HG03521 (cell line): ENCODE measurements at regions not wholly inside any gene's neighbourhood (a gene's known extent, or its start where the extent isn't known, plus 50 kb on each side); places are given as distances from the start of the nearest gene placed in this dataset.

Experiments used
- ATAC-seq: cut with Tn5 transposase; IDR thresholded peaks from one replicate; pipeline ENCODE4 v1.9.1; 2021; ENCODE audit warnings: mild to moderate bottlenecking, moderate library complexity; ENCODE audit not compliant: unreplicated experiment

DNA sequence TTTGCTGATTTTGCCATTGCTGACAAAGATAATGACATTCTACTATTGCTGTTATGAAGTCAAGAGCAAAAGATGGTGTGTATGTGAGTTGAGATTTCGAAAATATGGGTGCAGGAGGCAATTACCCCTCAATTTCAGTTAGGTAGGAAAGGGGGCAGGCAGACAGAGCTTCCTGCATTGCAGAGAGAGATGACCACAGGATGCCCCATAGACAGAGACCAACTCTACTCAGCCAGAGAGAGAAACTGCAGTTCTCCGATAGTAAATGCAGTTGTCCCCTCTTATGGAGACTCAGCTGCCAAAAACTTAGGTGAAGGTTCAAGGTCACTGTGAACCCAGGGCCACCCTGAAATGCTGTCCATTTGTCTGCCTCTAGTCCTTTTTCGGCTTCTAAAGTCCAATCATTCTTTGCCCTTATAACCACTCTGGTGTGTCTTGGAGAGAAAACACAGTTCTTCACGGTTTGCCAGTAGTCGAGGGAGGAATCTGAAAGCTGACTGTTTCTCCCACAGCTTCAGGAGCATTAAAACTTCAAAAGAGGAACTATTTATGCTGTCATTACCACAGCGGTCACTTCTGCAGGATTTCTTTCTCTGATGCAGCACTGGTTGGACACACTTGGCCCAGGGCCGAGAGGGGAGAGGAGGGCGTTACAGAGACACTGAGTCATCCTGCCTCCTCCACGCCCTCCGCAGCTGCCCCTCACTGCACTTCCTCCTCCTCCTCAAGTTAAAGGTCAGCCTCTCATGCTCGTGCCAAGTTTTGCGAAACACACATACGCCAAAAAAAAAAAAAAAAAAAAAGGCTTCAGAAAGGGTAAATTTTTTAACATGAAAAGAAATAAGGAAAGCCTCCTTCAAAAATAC is 264.3 kb downstream of the FOXO1 start:
- peak; percentile 92 for ATAC-seq

DNA sequence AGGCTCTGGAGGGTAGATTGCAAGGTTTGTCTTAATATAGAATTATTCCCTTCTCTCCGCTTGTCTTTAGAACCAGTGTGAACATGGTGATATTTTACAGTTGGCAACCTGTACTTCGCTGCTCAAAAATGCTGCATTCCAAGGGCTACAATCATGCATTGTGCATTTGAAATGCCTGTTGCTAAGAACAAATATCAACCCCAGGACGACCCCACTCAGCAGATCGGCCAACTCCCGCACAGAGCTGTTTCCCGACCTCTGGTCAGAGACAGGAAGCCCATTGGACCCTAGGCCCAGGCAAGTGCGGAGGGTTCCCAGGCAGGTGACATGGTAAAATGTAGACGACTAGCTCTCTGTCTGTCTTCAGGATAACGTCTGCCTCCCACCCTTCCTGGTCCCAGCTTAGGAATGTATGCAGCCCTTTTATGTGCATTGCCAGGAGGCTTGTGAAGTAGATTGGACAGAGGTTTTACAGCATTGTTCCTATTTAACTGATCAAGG is 263.5 kb downstream of the FOXO1 start:
- ATAC-seq = no peak

DNA sequence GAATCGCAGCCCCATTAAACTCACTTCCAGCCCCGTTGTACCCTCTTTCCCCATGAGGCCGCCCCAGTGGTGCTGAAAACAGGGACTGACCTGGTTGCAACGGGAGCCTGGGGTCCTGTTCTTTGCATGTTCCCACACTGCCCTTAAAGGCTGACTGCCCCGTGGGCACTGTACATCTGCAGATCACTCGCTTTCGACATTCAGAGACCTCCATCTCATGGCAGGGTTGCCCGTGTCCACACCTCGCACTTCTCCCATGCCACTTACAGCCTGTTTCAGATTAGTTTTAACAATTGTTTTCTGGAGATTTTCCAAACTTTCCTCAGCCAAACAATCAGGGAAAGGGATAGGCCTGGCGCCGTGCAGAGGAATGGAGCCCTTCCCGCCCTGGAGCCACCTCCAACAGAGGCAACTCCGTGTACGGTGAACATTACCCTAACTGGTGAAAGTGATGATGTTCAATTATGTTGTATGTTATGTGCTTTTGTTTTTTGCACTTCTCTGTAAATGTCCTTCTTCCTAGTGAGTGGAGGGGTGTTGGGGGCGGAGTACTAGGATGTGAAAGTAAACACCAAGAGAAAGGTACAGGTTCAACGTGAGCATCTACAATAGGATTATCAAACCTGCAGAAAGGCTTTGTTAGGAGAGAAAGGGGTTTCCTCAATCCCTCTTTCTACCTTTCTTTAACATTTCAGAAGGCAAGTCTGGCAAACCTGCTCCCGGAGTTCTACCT is 262.8 kb downstream of the FOXO1 start:
- no peak for ATAC-seq

DNA sequence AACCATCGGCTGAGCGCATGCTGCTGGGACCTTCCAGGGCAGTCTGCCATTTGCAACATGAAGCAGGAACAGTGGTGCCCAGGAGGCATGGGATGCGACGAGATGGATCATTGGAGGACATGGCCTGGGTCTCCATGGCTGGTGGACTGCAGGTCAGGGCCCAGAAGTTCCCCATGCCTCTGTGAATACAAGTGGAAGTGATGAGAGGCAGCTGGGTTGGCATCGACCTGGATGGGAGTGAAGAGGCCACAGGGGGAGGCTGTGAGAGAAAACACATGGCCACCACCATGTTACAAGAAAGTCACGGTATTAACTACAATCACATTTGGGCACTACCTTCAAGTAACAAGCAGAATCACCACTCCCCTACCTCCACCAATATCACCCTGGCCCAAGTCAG is 262.0 kb downstream of the FOXO1 start:
- ATAC-seq = no peak

DNA sequence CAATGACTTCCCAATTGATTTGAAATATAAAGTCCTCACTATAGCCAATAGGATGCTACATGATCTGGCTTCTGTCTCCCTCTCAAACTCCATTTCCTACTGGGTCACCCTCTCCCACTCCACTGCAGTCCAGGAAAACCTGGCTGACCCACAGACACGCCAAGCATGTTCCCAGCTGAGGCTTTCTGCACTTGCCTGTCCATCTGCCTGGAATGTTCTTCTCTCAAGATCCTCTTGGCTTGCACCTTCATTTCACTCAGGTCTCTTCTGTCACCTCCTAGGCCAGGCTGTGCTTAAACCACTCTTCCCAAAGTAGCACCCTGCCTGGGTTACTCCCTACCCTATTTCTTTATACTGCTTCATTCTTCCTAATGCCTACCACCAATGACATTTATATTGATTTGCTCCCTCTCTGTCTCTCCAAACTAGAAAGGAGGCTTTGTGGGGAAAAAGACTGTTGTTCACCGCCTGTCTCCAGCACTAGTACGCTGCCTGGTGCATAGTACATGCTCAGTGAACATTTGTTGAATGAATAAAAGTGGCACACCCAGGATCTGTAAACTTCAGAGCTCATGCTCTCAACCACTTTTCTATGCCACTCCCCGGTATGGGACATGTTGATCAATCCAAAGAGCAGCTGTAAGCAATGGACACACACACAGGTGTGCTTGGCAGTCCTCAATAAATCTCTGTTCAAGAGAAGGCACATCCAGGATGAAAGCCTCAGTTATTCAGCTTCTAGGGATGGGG is 261.3 kb downstream of the FOXO1 start:
- ATAC-seq = no peak

DNA sequence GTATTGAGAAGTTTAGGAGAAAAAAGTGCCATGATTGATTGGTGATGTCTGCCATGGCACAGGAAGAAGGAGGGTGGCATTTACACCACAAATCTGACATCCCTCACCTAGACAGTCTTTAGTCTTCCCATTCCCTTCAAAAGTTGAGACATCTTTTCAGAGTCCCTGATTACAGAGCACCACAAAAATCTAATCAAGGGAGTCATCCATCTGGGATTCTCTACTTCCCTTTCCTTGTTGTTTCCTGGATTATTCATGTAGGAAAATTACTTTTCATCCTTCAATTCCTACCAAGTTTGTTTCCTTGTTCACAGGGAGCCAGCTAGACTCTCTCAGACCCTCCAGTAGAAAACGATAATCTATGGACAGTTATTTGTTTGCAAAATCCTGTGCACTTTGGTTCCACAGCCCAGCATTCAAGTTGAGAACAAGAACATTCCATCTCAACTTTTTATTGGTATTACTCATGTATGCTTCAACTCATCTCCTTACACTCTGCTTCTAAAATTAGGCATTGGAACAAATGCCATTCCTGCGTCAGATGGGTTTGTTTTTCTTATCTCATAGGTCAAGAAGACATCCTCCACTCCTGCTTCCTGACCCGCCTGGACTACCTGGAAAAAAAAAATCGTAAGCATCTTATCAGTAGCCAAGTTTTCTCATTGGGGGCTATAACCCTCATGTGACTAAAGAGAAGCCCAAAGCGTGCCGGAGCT is 259.9 kb downstream of the FOXO1 start:
- ATAC-seq = no peak

DNA sequence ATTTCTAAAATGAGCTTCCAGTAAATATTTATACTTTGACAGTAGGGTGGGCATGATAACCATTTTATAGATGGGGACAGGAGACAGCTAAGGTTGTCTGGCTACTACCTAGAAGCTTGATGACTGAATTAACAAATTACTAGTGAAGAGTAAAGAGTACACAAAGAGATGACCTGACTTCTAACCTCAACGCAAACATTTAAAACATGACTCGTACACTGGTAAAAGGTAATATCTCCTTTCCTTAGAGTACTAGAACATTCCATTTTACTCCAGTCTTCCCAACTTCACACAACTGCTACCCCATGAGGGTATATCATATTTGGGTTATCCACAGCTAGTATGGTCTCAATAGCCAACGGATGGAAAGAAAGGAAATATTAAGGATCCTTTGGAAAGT is 258.9 kb downstream of the FOXO1 start:
- ATAC-seq = no peak

DNA sequence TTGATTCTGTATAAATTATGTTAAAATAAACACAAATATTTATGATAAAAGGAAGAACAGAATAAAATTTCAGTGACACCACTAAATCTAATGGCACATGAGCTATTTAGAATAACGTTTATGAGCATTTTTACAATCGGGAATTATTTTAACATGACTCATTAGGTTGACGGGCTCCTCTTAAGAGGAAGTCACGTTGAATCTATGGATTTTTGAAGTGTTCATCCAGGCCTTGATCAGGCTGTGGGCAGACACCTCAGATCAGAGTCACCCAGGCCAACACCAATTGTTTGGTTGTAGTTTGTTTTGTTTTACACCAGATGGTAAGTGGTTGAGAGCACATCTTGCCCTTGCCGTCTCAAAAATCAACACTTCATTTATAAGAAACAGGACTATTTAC is 257.8 kb downstream of the FOXO1 start:
- ATAC-seq = no peak

DNA sequence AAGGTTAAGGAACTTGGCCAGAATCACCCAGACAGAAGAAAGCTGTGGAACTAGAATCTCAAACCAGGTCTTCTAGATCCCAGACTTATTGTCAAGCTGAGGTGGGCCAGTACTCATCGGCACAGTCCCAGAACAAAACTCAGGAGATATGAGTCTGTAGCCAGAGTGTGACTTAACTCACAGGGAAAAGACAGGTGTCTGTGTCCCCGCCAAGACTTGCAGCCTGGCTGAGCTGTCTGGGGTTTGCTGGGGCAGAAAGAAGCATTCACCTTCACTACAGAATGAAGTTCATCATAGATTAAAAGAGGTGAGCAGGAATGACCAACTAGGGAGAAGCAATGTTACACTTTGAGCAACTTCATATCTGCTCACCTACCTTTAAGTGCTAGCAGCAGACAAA is 257.2 kb downstream of the FOXO1 start:
- ATAC-seq = no peak

DNA sequence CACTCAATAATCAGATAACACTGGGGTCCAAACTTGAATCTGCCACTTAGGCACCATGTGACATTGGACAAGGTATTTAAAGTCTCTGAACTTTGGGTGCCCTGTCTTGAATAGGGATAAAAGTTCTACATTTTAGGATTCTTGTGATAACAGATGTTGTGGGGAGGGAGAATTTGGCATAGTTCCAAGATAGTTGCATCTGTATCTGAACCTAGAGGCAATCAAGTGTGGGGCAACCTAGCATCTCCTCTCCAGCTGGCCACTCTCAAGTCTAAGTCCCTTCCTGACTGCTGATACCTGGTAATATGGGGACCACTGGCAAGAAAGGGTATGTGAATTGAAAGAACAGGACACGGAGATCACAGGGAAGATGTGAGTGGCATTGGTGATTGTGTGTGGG is 256.1 kb downstream of the FOXO1 start:
- ATAC-seq = no peak

DNA sequence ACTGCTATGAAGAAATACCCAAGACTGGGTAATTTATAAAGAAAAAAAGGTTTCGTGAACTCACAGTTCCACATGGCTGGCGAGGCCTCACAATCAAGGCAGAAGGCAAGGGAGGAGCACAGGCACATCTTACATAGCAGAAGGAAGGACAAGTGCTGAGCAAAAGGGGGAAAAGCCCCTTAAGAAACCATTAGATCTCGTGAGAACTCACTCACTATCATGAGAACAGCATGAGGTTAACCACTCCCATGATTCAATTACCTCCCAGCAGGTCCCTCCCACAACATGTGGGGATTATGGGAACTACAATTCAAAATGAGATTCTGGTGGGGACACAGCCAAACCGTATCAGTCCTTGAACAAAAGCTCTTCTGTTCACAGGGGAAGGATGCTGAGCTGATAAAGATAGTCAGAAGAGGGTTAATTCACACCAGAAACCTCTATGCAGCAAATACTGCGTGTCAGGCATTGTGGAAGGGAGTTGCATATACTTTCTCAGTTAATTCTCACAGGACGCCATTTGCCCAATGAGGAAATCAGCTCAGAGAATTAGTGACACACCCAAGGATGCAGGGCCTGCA is 246.2 kb downstream of the FOXO1 start:
- no peak for ATAC-seq

DNA sequence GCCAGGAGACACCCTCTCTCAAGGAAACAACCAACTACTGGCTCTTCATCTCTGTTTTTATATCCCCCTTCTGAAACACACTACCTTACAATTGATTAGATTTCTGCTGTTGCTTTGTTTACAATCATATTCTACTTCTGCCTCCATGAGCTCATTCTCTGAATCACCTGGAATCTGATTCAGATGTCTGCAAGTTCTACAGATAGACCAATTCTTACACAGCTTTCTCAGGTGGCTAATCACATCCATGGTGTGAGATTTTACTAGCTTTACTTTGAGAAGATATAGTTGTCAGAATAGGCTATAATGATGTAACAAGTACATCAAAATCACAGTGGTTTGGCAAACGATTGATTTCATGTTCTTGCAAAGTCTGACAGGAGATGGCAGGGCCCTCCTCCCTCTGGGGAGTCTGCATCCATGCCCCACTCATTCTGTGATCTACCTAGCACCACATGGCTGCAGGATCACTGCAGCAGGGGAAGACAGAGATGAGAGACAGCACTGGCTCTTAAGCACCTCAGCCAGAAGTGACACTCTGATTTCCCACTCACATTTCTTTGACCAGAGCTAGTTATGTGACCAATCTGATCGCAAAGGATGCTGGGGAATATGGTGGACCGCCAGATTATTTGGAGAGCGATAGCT is 243.7 kb downstream of the FOXO1 start:
- no peak for ATAC-seq

DNA sequence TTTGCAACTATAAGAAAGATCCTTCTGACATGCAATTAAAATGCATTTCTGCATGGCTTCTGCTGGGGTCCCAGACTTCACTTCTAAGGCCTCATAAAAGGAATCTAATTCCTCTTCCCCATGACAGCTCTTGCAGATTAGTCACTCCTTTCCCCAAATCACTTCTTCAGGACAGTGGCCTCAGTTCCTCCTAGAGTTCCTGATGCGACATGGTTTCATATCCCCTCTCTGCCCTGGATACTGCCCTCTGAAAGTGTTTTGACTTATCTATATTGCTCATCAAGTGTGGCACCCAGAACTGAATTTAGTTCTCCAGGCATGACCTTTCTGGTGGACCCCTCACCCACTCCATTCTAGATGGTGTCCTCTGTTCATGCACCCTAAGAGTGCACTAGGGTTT is 238.1 kb downstream of the FOXO1 start:
- ATAC-seq = no peak

DNA sequence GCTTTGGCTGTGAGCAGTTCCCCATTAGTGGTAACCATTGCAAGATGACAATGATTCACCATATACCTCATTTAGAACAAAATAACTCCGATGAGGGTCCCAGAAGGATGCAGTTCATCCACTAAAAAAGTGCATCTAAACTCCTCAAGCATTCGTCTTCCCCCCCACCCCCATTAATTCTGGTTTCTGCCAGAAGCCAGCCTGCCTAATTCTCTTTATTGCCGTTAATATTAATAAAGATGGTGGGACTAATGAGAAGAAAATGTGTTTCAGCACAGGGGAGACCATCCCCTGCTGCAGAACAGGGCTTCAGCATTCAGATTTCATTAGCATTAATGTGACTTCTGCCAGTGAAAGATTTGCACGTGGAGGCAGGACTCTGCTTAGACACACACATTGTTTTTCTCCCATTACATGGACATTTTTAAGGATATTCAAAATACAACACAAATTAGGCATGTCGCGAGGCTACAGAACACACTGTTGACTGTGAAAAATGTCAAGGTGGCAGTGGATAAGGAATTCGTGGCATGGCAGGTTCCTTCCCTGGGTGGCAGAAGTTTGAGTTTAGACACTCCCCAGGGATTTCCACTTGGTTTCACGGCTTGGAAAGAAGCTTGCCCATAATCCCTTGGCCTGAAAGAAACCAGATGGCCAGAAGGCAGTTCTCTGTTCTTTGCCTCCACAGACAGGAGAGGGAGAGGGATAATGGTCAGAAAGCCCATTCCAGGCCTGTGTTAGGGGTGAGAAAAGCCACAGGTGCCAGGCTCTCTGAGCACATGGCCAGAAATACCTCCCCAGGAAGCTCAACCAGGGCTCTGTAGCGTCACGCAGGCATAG is 236.5 kb downstream of the FOXO1 start:
- no peak for ATAC-seq

DNA sequence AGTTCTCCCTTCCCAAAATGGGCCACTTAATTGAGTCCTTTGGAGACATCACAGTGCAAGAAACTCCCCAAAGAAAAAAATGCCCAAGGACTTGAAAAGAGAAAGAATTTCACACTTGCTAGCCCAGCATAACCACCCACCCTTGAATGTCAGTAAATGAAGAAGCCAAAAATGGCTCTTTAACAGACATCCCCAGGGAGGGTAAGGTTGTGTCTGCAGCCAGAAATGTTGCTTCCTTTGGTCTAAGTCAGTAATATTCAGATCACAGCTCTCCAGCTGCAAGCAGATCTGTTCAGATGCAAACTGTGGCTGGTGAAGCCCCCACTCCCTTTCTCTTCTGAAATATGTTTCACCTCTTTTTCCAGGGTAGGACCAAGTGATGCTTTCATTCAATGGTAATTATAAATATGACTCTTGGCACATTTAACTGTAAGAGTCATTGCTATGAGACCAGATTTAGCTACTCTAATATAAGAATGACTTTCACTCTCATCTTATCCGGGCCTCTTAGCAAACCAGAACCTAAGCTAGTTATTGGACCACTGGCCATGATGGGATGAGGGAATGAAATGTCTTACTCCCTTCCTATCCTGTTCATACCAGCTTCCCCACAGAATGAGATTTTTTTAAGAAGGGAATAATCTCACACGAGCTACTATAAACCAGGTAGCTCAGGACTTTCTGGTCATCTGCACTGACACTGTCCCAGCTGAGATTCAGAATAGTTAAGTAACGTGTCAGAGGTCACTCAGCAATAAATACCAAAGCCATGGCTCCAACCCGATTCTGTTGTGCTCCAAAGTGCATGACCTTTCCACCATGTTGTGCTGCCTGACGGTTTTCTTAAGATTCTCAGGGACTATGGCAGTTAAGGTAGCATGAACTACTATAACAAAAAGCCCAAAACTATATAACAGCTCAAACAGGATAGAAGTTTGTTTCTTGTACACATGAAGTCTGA is 234.1 kb downstream of the FOXO1 start:
- ATAC-seq = peak; percentile 45

DNA sequence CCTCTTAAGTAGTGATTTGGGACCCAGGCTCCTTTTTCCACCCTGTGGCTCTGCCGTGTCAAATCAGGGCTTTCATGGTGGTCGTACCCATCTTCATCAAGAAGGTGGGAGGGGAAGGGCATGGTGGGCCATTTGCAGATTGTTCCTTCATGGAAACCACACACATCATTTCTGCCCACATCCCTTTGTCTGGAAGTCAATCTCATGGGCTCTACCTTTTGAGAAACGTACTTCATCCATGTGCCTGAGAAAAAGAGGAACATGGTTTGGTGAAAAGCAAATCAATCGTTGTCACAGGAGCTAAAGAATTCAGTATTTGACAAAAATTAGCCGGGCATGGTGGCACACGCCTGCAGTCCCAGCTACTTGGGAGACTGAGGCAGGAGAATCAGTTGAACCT is 233.4 kb downstream of the FOXO1 start:
- ATAC-seq = no peak

DNA sequence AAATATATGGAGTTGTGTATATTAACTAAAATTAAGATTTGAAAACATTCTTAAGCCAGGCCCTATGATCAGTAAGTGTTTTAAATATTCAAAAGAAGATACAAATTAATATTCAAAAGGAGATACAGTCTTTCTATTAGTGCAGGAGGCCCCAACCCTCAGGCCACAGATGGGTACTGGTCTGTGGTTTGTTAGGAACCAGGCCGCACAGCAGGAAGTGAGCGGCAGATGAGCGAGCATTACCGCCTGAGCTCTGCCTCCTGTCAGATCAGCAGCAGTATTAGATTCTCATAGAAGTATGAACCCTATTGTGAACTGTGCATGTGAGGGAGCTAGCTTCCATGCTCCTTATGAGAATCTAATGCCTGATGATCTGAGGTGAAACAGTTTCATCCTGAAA is 232.9 kb downstream of the FOXO1 start:
- ATAC-seq = no peak
